Peyer's patch (tissue), 4 donors: ENCODE measurements at regions not wholly inside any gene's neighbourhood (a gene's known extent, or its start where the extent isn't known, plus 50 kb on each side); places are given as distances from the start of the nearest gene placed in this dataset.

Experiments used
- CTCF ChIP-seq, 6 experiments: fragments of 450-650 bp in 4 of 6; fragments of 200-600 bp in 2 of 6; sonication (generic) in 1 of 6; IDR thresholded peaks; one replicate each; pipeline ENCODE4 v1.5.1; 2017 to 2019; ENCODE audit warnings: antibody characterized with exemption in 6 of 6, mild to moderate bottlenecking in 3 of 6, moderate library complexity in 1 of 6
- POLR2A ChIP-seq, 2 donors: fragments of 450-650 bp; IDR thresholded peaks; one replicate each; pipeline ENCODE4 v1.5.1; 2017; ENCODE audit warnings: antibody characterized with exemption in 2 of 2, mild to moderate bottlenecking in 2 of 2, moderate library complexity in 2 of 2

- TF ChIP-seq CTCF (IDR thresholded peaks at IDR 0.05) = no peak
- no peak for TF ChIP-seq POLR2A (IDR thresholded peaks at IDR 0.05)
These were observed 540.5 kb downstream of the PLOD2 start for GRCh38 chr3:145620486-145620885.
